ENCODE measurements at regions not wholly inside any gene's neighbourhood (a gene's known extent, or its start where the extent isn't known, plus 50 kb on each side); places are given as distances from the start of the nearest gene placed in this dataset.

GRCh38 chr9:17865881-17866280, 287.0 kb downstream of the SH3GL2 start:
- Histone ChIP-seq H3K36me3 (ENCODE audit: control insufficient read depth, insufficient read depth, low read length) (no peaks in the 10 kb centered on the region), H2AFZ (ENCODE audit: low read length) (no peak overlapping the region), H3K9me3 (ENCODE audit: control insufficient read depth, insufficient read depth, low read depth, low read length) (no peaks in the 10 kb centered on the region), H3K79me2 (ENCODE audit: control insufficient read depth, insufficient read depth, low read length) (no peaks in the 10 kb centered on the region), H3K9ac (ENCODE audit: insufficient read depth, low read length) (no peak overlapping the region), H3K4me3 (replicated peaks in 1 of 4; ENCODE audit: control extremely low read depth in 1 of 4, insufficient read depth in 1 of 4, low read depth in 3 of 4, low read length in 4 of 4) (no peak overlapping the region), H4K20me1 (ENCODE audit: control insufficient read depth, extremely low read depth, insufficient read depth, low read length) (no peaks in the 10 kb centered on the region), H3K4me1 (ENCODE audit: control insufficient read depth, extremely low read depth, insufficient read depth, low read length) (no peaks in the 10 kb centered on the region), H3K27me3 (ENCODE audit: control insufficient read depth, insufficient read depth, low read length) (no peaks in the 10 kb centered on the region), H3K27ac (ENCODE audit: insufficient read depth, low read length) (no peak overlapping the region), H3K4me2 (ENCODE audit: extremely low read depth, insufficient read depth, low read length) (no peak overlapping the region)
- no peak for TF ChIP-seq EZH2 (IDR thresholded peaks at IDR 0.05; ENCODE audit: low read length, missing control alignments)
- no peak for TF ChIP-seq CTCF (conservative IDR thresholded peaks at IDR 0.05 in 1 of 2, IDR thresholded peaks at IDR 0.05 in 1 of 2; ENCODE audit: low read depth in 1 of 2, low read length in 2 of 2)
- DNase-seq (ENCODE audit: low read depth in 2 of 2) = no peak

- no peak for TF ChIP-seq EZH2 (IDR thresholded peaks at IDR 0.05; ENCODE audit: low read length, missing control alignments)
- TF ChIP-seq CTCF (conservative IDR thresholded peaks at IDR 0.05 in 1 of 2, IDR thresholded peaks at IDR 0.05 in 1 of 2; ENCODE audit: low read depth in 1 of 2, low read length in 2 of 2) = no peak
- no peaks in the 10 kb centered on the region for H4K20me1 ChIP-seq (ENCODE audit: control insufficient read depth, extremely low read depth, insufficient read depth, low read length)
- DNase-seq (ENCODE audit: low read depth in 2 of 2) = no peak
- H3K4me1 ChIP-seq (ENCODE audit: control insufficient read depth, extremely low read depth, insufficient read depth, low read length) = no peaks in the 10 kb centered on the region
- H3K9me3 ChIP-seq (ENCODE audit: control insufficient read depth, insufficient read depth, low read depth, low read length) = no peaks in the 10 kb centered on the region
- H3K9ac ChIP-seq (ENCODE audit: insufficient read depth, low read length) = no peak overlapping the region
- no peak overlapping the region for H3K4me2 ChIP-seq (ENCODE audit: extremely low read depth, insufficient read depth, low read length)
- H3K79me2 ChIP-seq (ENCODE audit: control insufficient read depth, insufficient read depth, low read length) = no peaks in the 10 kb centered on the region
- no peak overlapping the region for H2AFZ ChIP-seq (ENCODE audit: low read length)
- no peak overlapping the region for H3K4me3 ChIP-seq (replicated peaks in 1 of 4; ENCODE audit: control extremely low read depth in 1 of 4, insufficient read depth in 1 of 4, low read depth in 3 of 4, low read length in 4 of 4)
- H3K27ac ChIP-seq (ENCODE audit: insufficient read depth, low read length) = no peak overlapping the region
- no peaks in the 10 kb centered on the region for H3K36me3 ChIP-seq (ENCODE audit: control insufficient read depth, insufficient read depth, low read length)
- H3K27me3 ChIP-seq (ENCODE audit: control insufficient read depth, insufficient read depth, low read length) = no peaks in the 10 kb centered on the region
Measured at GRCh38 chr9:17870722-17871121, 291.9 kb downstream of the SH3GL2 start.

GRCh38 chr9:17871213-17871890, 292.5 kb downstream of the SH3GL2 start:
- Histone ChIP-seq H3K4me3 (replicated peaks in 1 of 4; ENCODE audit: control extremely low read depth in 1 of 4, insufficient read depth in 1 of 4, low read depth in 3 of 4, low read length in 4 of 4) (no peak overlapping the region), H3K9ac (ENCODE audit: insufficient read depth, low read length) (no peak overlapping the region), H3K79me2 (ENCODE audit: control insufficient read depth, insufficient read depth, low read length) (no peaks in the 10 kb centered on the region), H3K36me3 (ENCODE audit: control insufficient read depth, insufficient read depth, low read length) (no peaks in the 10 kb centered on the region), H3K27ac (ENCODE audit: insufficient read depth, low read length) (no peak overlapping the region), H3K4me1 (ENCODE audit: control insufficient read depth, extremely low read depth, insufficient read depth, low read length) (no peaks in the 10 kb centered on the region), H4K20me1 (ENCODE audit: control insufficient read depth, extremely low read depth, insufficient read depth, low read length) (no peaks in the 10 kb centered on the region), H3K9me3 (ENCODE audit: control insufficient read depth, insufficient read depth, low read depth, low read length) (no peaks in the 10 kb centered on the region), H2AFZ (ENCODE audit: low read length) (no peak overlapping the region), H3K4me2 (ENCODE audit: extremely low read depth, insufficient read depth, low read length) (no peak overlapping the region), H3K27me3 (ENCODE audit: control insufficient read depth, insufficient read depth, low read length) (no peaks in the 10 kb centered on the region)
- no peak for DNase-seq (ENCODE audit: low read depth in 2 of 2)
- TF ChIP-seq EZH2 (IDR thresholded peaks at IDR 0.05; ENCODE audit: low read length, missing control alignments) (no peak), CTCF (conservative IDR thresholded peaks at IDR 0.05 in 1 of 2, IDR thresholded peaks at IDR 0.05 in 1 of 2; ENCODE audit: low read depth in 1 of 2, low read length in 2 of 2) (no peak)
